GM18499 (cell line): ENCODE measurements at regions not wholly inside any gene's neighbourhood (a gene's known extent, or its start where the extent isn't known, plus 50 kb on each side); places are given as distances from the start of the nearest gene placed in this dataset.
"Not testable (repeated sequence)": the region's sequence is repeated elsewhere in the genome, so short reads cannot be mapped to it uniquely, and the experiment has no call there.

Experiments
- ATAC-seq: cut with Tn5 transposase; IDR thresholded peaks from one replicate; pipeline ENCODE4 v1.9.1; 2021; ENCODE audit warnings: moderate number of reproducible peaks; ENCODE audit not compliant: insufficient read depth, unreplicated experiment

DNA sequence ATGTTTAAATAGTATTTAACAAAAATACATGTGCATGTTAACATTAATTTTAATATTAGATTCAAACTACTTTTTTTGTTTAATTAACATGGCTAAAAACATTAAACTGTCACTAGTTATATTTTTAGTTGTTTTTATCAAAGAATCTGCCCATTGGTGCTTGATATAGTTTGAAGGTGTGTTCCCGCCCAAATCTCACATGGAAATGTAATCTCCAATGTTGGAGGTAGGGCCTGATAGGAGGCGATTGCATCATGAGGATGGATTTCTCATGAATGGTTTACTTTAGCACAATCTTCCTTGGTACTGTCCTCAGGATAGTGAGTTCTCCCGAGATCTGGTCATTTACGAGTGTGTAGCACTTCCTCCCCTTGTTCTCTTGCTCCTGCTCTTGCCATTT, 2459.4 kb downstream of the PCDH9 start:
- ATAC-seq: no peak

DNA sequence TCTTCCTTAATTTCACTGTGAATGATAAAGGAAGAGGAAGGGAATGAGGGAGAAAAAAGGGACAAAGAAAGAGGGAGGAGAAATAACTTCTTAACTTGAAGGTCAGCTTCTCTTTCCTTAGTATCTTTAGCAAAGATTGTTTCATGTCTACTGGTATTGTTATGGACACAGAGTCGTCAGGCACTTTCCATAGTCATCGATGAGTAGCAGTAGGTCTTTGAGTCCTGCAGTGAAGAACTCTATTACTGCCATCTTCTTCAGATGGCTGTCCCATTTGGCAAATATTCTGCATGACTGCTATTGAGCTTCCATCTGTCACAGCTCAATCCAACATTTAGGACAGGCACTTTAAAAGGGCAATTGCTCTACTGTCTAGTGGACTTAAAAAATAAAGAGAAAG, 2463.1 kb downstream of the PCDH9 start:
- no peak for ATAC-seq

DNA sequence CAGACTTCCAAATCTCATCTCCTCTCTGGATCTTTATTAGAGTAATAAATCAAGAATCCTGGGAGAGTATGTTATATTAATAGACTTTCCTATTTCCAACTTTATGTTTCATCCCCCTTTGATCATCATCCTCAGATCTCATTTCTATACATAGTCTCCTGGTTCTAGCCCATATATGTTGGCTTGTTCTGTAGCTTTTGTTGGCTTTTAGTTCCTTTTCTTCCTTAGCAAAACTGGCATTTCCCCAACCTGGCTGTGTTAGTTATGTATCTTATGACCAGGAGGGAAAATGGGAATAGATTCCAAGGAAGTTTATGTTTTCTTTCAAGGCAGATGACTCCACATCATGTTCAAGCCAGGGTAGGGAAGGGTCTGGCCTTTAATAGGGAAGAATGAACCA, 2464.5 kb downstream of the PCDH9 start:
- no peak for ATAC-seq

DNA sequence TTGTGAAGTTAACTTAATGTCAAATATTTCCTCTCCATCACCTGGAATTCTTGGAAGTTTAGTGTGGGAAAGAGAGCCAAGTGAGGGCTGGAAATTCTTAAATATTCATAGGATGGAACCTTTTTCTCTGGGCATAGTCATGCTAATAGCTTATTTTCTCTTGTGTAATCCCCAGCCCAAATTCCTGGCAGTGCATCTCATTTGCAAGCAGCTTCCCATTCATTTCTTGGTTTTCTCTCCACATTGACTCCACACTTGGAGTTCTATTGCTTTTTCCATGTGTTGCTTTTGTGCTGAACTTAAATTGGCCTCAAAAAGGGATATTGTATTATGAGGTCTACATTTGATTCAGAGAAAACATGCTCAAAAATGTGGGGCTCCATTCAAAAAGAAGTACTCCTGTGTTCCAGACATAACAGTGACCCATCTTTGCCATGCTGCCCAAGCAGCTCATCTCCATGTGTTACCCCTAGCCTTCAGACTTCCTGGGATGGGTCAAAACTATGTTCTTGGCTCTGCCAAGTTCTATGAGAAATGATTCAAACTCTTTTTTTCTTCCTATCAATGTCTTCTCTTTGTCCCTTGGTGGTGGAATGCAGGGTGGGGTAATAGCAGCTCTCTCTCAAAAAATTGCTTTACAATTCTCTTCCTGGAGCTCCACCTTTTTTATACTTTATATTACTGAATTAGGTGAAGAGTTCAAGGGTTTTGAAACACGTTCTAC, 2471.5 kb downstream of the PCDH9 start:
- no peak for ATAC-seq

DNA sequence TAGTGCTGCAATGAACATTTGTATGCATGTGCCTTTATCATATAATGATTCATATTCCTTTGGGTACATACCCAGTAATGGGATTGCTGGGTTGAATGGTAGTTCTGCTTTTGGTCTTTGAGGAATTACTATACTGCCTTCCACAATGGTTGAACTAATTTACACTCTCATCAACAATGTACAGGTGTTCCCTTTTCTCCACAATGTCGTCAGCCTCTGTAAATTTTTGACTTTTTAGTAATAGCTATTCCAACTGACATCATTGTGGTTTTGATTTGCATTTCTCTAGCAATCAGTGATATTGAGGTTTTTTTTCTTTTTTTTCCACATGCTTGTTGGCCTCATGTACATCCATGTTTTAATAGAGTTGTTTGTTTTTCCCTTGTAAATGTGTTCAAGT, 2473.5 kb downstream of the PCDH9 start:
- ATAC-seq: no peak

DNA sequence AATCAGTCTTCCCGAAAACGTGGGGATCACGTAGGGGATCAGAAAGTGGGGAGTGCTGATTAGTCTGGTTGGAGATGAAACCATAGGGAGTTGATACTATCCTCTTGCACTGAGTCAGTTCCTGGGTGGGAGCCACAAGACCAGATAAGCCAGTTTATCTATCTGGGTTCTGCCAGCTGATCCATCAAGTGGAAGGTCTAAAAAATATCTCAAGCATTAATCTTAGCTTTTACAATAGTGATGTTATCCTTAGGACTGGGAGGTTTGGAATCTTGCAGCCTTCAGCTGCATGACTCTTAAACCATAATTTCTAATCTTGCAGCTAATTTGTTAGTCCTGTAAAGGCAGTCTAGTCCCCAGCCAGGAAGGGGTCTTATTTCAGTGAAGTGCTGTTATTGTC, 2474.2 kb downstream of the PCDH9 start:
- ATAC-seq: no peak

DNA sequence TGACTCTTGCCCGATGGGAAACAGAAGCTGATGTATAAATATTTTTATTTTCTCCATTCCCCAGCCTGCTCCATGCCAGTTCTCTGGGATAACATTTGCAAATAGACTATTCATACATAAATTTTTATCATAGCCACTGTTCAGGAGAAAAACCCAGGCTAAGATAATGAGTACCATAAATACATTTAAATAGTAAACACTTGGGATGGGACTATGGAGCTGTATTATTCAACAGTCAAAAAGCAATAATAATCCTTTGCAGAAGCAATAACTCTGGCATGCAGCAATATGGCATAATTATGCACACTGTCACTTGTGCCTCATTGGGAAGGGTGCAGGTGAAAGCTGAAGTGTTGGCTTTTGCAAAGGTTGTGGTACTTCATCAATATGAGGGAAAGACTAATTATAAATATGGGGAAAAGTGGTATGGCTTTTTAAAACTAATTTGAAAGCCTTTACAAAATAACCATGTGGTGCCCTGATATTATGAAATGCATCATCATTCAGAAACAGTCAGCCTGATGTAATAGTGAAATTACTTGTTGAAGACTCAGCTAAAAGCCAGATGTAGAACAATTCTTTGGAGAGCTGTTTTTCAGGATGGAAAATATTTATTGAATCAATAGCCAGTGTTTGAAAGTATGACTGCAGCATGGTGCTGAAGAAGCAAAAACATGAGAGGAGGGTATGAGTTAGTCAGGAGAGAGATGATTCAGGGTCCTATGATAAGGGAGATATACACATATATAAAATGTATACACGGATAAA, 2476.7 kb downstream of the PCDH9 start:
- ATAC-seq: no peak

DNA sequence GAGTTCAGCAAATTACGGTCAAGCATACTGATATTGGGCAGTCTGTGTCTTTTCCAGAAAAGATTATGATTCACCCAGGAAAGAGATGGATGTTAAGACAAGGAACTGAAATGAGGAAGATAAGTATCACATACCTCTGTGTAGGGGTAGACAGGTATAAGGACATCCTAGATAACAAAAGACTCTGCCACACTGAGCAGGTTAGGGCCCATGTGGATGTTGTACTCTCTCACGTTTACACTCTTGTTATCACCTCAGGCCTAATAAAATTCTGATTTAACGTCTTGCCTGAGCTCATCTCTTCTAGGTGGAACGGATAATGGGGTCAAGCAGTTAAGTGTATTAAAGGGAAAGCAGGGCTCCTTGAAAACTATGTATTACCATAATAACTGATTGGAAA, 2480.8 kb downstream of the PCDH9 start:
- ATAC-seq: no peak

DNA sequence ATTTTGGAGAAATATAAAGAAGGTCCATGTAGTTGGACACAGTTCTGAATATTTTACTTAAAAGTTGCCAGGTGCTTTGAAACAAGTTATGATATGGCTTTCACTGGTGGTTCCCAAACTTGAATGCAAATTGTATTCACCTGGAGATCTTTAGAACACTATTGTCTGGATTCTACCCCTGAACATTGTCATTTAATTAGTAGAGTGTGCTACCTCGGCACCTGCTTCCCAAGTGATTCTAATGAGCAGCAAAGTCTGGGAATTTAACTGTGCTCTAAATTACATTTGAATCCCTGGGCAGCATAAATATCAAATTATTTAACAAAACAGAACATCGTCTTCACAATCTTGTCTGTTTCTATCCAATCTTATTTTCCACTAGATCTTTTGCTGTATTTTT, 2483.3 kb downstream of the PCDH9 start:
- ATAC-seq: no peak

DNA sequence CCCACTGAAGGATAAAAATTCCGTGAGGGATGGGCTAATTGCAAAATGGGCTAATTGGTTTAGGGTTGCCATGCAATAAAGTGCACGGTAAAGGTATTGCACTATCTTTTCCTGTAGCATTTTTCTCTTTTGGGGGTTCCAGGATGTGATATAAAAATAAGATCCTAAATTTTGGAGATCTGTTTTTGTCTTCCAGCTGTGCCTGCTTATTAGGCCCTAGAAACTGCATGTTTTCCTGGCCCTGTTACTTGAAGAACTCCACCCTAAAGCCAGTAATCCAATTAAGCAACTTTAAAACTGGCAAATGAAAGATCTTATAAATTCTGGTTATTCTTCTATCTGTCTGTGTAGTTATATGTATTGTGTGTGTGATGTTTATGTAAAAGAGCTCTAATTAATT, 2489.6 kb downstream of the PCDH9 start:
- no peak for ATAC-seq

DNA sequence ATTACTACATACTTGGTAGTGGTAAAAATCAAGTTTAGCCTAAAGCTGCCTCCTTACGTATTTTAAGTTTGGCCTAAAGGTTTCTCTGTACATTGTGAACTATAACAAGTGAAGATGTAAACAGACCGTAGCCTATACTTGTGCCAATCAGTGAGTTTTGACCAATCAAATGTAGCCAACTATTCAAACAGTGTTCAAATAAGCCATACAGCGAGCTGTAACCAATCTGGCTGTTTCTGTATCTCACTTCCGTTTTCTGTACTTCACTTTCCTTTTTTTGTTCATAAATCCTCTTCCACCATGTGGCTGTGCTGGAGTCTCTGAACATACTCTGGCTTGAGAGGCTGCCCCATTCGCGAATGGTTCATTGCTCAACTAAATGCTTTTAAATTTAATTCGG, 2504.6 kb downstream of the PCDH9 start:
- no peak for ATAC-seq

DNA sequence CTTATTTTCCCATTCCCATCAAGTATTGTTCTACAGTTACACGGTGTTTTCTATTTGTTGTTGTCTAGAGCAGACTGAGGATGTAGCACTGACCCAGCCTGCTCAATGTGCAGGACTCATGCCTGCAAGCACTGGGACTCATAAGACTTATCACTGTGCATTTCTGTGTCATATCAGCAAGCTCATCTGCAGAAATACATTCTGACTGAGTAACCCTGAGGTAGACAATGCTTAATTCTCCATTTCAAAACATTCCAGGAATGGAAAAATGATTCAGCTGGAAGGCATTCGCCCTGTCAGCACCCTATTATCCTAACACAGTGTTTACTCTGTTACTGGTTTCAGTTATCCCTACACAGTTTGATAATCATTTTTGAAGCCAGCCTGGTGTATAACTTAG, 2506.4 kb downstream of the PCDH9 start:
- ATAC-seq: no peak

DNA sequence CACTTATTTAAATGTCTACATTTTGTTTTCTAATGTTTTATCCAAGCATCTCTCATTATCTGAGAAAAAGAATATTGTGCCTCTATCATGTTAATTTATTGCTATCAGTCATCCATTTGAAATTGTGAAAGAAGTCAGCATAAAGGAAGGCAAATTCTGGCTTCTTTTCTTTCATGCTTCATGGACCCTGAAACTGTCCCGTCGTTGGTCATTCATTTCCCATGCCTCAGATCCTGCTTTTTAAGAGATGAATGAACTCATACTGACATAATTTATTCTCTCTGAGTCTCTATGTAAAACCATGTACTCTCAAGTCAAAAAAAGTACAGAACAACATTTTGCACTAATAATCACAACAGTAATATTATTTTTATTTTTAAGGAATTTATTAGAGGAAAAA, 2512.0 kb downstream of the PCDH9 start:
- no peak for ATAC-seq

DNA sequence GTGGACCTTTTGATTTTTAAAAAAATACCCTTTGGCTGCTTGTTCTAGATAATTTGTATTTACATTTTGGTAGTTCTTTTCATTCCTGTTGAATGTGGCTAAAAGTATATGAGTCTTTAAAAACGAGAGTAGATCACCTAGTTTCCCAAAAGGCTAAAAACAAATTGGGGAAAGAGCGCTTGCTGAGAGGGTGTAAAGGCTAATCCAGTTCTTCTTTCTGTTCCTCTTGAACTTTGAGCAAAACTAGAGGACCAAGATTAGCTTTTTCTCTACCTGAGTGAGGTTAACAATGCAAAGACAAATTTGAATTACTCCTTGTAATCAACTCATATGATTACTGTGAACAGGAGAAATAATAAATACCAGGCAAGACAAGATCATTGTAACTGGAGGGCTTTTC, 2513.2 kb downstream of the PCDH9 start:
- no peak for ATAC-seq

DNA sequence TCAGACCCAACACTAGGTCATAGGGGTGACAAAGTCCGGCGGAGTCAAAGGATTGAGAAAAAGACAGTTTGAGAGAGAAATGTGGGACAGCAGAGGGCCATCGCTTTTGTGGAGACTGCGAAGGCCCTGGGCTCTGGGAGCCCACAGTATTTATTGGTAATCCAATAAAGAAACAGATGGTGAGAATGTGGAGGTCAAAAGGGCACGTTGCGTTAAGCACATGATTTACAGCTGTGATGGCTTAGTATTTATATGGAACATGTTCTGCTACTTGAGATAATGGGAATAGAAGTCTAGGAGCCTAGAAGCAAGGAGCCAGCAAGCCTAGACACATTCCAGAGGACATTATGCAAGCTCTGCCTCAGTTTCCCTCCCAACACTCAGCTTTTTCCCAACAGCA, 2521.1 kb downstream of the PCDH9 start:
- no peak for ATAC-seq

DNA sequence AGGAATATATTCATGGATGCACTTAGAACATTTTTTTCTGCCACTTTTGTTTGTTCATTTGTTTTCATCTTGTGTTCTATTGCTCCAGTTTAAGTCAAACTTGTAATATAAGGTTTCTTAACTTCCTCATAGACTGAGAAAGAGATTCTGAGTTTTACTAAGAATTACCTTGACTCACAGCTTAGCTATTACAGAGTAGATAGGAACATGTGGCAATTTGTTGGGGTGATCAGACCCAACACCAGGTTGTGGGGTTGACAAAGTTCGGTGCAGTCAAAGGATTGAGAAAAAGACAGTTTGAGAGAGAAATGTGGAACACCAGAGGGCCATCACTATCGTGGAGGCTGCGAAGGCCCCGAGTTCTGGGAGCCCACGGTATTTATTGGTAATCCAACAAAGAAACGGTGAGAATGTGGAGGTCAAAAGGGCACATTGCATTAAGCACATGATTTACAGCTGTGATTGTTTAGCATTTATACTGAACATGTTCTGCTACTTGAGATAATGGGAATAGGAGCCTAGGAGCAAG, 2526.0 kb downstream of the PCDH9 start:
- no peak for ATAC-seq

DNA sequence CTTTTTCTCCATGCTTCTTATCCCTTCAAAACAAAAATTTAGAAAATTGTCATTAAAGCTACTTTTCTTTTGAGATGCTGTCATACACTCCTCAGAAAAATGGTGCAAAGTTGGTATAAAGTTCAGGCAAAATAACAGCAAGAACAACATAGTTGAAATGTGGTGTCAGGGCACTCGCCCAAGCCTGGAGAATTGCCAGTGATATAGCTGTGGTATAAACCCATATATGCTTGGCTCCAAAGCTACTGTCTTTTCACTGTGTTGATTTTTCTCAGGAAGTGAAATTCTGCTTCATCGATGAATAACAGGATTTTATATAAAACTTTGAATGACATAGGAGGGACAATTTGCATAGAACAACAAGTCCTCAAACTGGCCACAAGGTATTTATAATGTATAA, 2532.9 kb downstream of the PCDH9 start:
- no peak for ATAC-seq

DNA sequence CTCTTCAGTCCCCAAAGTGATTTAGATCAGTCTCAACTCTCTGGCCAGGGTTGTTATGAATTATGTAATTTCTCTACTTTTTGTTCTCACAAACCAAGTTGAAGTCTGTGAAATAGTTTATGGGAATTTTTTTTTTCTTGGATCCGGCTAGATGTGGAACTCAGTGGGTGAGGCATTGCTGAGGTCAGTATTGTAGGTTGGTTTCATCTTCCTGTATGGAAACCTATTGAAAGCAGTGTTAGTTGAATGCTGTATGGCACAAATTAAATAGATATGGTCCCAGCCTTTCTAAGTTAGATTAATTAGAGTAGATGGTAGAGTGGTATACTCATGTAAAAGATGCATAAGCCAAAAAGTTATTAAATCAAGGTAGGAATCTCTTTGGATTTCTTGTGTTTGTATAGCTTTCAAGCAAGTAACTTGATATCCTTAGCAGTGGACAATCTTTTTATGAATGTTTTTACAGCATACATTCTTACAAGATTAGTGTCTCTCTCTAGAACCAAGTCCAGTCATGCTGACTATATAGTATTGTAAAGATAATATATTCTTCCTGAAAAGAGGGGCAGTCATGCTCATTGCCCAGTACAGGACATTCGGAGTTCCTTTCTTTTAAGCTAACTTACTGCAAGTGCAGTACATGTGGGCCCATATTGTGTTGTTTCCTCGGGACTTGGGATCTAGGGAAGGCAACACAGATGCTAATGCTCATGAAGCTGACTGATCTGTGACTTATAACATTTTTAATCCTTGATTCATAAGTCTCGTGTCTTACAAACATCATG, 2541.1 kb downstream of the PCDH9 start:
- ATAC-seq: no peak

DNA sequence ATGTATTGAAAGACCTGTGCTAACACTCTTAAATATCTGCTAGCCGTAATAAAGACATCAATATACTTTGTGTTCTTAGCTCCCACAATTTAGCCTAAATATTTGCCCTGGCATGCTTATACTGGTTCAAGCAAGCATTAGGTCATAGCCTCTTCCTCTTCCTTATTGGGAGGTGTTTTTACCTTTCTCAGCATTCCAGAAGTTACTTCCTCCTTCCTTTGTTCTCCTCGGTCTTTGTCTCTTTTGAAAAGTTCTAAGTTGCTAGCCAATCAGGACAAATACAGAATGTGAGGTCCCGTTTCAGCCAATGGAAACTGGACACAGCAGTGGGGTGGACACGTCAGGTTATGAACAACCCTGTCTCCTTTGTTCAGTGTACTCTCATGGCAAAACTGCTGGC, 2543.6 kb downstream of the PCDH9 start:
- ATAC-seq: not testable (repeated sequence)

DNA sequence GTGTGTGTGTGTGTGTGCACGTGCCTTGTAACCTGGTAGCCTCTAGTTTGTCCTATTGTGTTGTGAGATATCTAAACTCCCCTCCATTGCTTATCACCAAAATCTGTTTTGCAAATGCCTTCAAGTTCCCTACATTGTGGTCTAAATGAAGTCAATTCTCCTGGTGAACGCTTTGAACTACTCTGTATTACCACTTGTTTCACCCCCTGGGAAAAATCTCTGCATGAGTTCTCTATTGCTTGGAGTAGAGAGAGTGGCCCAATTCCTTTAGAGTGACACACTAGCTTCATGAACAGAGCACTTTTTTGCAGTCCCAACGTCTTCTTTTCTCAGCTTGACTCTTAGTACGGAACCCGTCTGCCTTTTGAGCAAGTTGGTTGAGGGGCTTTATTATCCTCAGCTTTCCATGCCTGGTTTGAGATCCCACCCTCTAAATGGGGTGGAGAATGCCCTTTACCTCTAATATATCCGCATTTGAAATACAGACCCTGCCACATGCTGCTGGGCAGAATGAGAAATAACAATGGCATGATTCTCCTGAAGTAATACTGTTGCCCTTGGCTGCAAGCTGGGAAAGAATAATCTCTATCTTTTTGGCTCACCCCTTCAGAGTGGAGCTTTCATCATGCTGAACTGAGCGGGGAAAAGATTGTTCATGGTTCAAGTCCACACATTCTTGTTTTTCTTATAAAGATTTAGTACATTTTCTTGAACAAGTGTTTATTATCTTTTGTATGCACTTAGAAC, 2545.3 kb downstream of the PCDH9 start:
- ATAC-seq: no peak
